DMS79 treated with DMSO at 0.1 percent for 48 hours (cell line): ENCODE measurements at regions not wholly inside any gene's neighbourhood (a gene's known extent, or its start where the extent isn't known, plus 50 kb on each side); places are given as distances from the start of the nearest gene placed in this dataset.
A peak's percentile ranks its signal among the peaks of the same experiment; 100 is the strongest.
"Not testable (repeated sequence)": the region's sequence is repeated elsewhere in the genome, so short reads cannot be mapped to it uniquely, and the experiment has no call there.

ENCODE experiments used
- DNase-seq: peaks from one replicate; lab custom pipeline; 2025; lab: John Stamatoyannopoulos, UW

GRCh38 chr5:122515210-122515609 is 203.2 kb downstream of the SNCAIP start:
- not testable (repeated sequence) for DNase-seq

GRCh38 chr5:122515709-122516431 is 203.8 kb downstream of the SNCAIP start:
- DNase-seq, result peak; percentile 1

- DNase-seq, result no peak
Measured at GRCh38 chr5:122516432-122516743, 204.4 kb downstream of the SNCAIP start.

- DNase-seq, result no peak
Measured at GRCh38 chr5:122517091-122517490, 205.1 kb downstream of the SNCAIP start.

GRCh38 chr5:122523776-122524175 is 211.7 kb downstream of the SNCAIP start:
- no peak for DNase-seq

GRCh38 chr5:122527547-122527946 is 215.5 kb downstream of the SNCAIP start:
- no peak for DNase-seq

- DNase-seq, result no peak
Measured at GRCh38 chr5:122532035-122532434, 220.0 kb downstream of the SNCAIP start.

GRCh38 chr5:122533825-122534224 is 221.8 kb downstream of the SNCAIP start:
- no peak for DNase-seq

GRCh38 chr5:122534829-122535228 is 222.8 kb downstream of the SNCAIP start:
- no peak for DNase-seq

GRCh38 chr5:122541388-122541787 is 229.4 kb downstream of the SNCAIP start:
- no peak for DNase-seq

- no peak for DNase-seq
Measured at GRCh38 chr5:122545986-122546385, 228.9 kb upstream of the SNX2 start.

GRCh38 chr5:122547219-122547618 is 227.7 kb upstream of the SNX2 start:
- DNase-seq, result no peak

- DNase-seq, result no peak
Measured at GRCh38 chr5:122547669-122548068, 227.2 kb upstream of the SNX2 start.

- no peak for DNase-seq
Measured at GRCh38 chr5:122559676-122560075, 215.2 kb upstream of the SNX2 start.

GRCh38 chr5:122561209-122561608 is 213.7 kb upstream of the SNX2 start:
- DNase-seq, result no peak

GRCh38 chr5:122565331-122565730 is 209.5 kb upstream of the SNX2 start:
- DNase-seq, result no peak

GRCh38 chr5:122576256-122577016 is 198.4 kb upstream of the SNX2 start:
- DNase-seq, result no peak

GRCh38 chr5:122581629-122582028 is 193.3 kb upstream of the SNX2 start:
- DNase-seq, result no peak

- no peak for DNase-seq
Measured at GRCh38 chr5:122584411-122585300, 190.2 kb upstream of the SNX2 start.

- no peak for DNase-seq
Measured at GRCh38 chr5:122585371-122585770, 189.5 kb upstream of the SNX2 start.

GRCh38 chr5:122586351-122586750 is 188.5 kb upstream of the SNX2 start:
- no peak for DNase-seq

GRCh38 chr5:122591828-122592227 is 183.1 kb upstream of the SNX2 start:
- no peak for DNase-seq

- no peak for DNase-seq
Measured at GRCh38 chr5:122599000-122599399, 175.9 kb upstream of the SNX2 start.
